Neuronal stem cell (in vitro differentiated cells): ENCODE measurements at regions not wholly inside any gene's neighbourhood (a gene's known extent, or its start where the extent isn't known, plus 50 kb on each side); places are given as distances from the start of the nearest gene placed in this dataset.

Experiments
- DNase-seq: peaks from one replicate; pipeline ENCODE4 v3.0.0-alpha.2; 2013; ENCODE audit warnings: low spot score
- H2AFZ ChIP-seq: one replicate; pipeline ENCODE4 v1.6.1; 2013; ENCODE audit warnings: mild to moderate bottlenecking, low read length, inconsistent platforms
- H2AK5ac ChIP-seq: 2 replicates; pipeline ENCODE4 v1.6.1; 2013; ENCODE audit warnings: low read depth, mild to moderate bottlenecking, inconsistent platforms, low read length, moderate library complexity, mixed read lengths
- H2BK120ac ChIP-seq: 2 replicates; pipeline ENCODE4 v1.6.1; 2013; ENCODE audit warnings: low read depth, mild to moderate bottlenecking, inconsistent platforms, low read length, moderate library complexity, mixed read lengths
- H2BK12ac ChIP-seq: one replicate; pipeline ENCODE4 v1.6.1; 2013; ENCODE audit warnings: low read length, inconsistent platforms
- H2BK15ac ChIP-seq: 2 replicates; pipeline ENCODE4 v1.6.1; 2013; ENCODE audit warnings: mild to moderate bottlenecking, low read length, inconsistent platforms, mixed read lengths
- H2BK5ac ChIP-seq: one replicate; pipeline ENCODE4 v1.6.1; 2013; ENCODE audit warnings: inconsistent platforms, mild to moderate bottlenecking, low read length, moderate library complexity
- H3K14ac ChIP-seq: one replicate; pipeline ENCODE4 v1.6.1; 2013; ENCODE audit warnings: low read length, inconsistent platforms
- H3K18ac ChIP-seq: 2 replicates; pipeline ENCODE4 v1.6.1; 2013; ENCODE audit warnings: low read length, inconsistent platforms
- H3K23ac ChIP-seq: 2 replicates; pipeline ENCODE4 v1.6.1; 2013; ENCODE audit warnings: low read depth, mild to moderate bottlenecking, mixed read lengths, low read length, inconsistent platforms; ENCODE audit not compliant: poor library complexity
- H3K27ac ChIP-seq: replicated peaks from 3 replicates; pipeline ENCODE4 v1.5.1; 2013; ENCODE audit warnings: low read length, inconsistent platforms
- H3K27me3 ChIP-seq, 3 experiments: 2 replicates each; pipeline ENCODE4 v1.6.1; 2013; ENCODE audit warnings: low read length in 3 of 3, mild to moderate bottlenecking in 2 of 3, inconsistent platforms in 1 of 3, low read depth in 1 of 3, mixed read lengths in 1 of 3, moderate library complexity in 1 of 3; ENCODE audit not compliant: control insufficient read depth in 3 of 3, insufficient read depth in 3 of 3
- H3K36me3 ChIP-seq, 2 donors: replicated peaks in 1 of 2; 2 replicates each; pipeline ENCODE4 v1.6.1; 2013; ENCODE audit warnings: low read length in 2 of 2; ENCODE audit not compliant: control insufficient read depth in 2 of 2, insufficient read depth in 2 of 2
- H3K4ac ChIP-seq: 2 replicates; pipeline ENCODE4 v1.6.1; 2013; ENCODE audit warnings: inconsistent platforms, mild to moderate bottlenecking, low read length, moderate library complexity
- H3K4me1 ChIP-seq, 2 donors: 1 replicate in 1 of 2; 2 replicates in 1 of 2; pipeline ENCODE4 v1.6.1; 2013; ENCODE audit warnings: low read length in 2 of 2, low read depth in 1 of 2; ENCODE audit not compliant: control insufficient read depth in 2 of 2, insufficient read depth in 1 of 2
- H3K4me2 ChIP-seq: one replicate; pipeline ENCODE4 v1.6.1; 2013; ENCODE audit warnings: mild to moderate bottlenecking, low read length, inconsistent platforms; ENCODE audit not compliant: insufficient read depth, poor library complexity, severe bottlenecking
- H3K4me3 ChIP-seq, 2 donors: 2 replicates each; pipeline ENCODE4 v1.5.1; 2013; ENCODE audit warnings: low read length in 2 of 2, mild to moderate bottlenecking in 2 of 2, inconsistent platforms in 1 of 2, moderate library complexity in 1 of 2
- H3K79me1 ChIP-seq: one replicate; pipeline ENCODE4 v1.6.1; 2013; ENCODE audit warnings: low read depth, mild to moderate bottlenecking, inconsistent platforms, low read length, moderate library complexity
- H3K9ac ChIP-seq: one replicate; pipeline ENCODE4 v1.6.1; 2013; ENCODE audit warnings: mild to moderate bottlenecking, low read depth, low read length, inconsistent platforms; ENCODE audit not compliant: poor library complexity
- H3K9me3 ChIP-seq, 2 donors: replicated peaks in 1 of 2; 2 replicates each; pipeline versions ENCODE3 to v1.6.1; 2013; ENCODE audit warnings: low read length in 2 of 2, mild to moderate bottlenecking in 2 of 2, inconsistent platforms in 1 of 2, low read depth in 1 of 2, mixed read lengths in 1 of 2, moderate library complexity in 1 of 2; ENCODE audit not compliant: control insufficient read depth in 2 of 2, insufficient read depth in 1 of 2
- H4K8ac ChIP-seq: one replicate; pipeline ENCODE4 v1.6.1; 2013; ENCODE audit warnings: low read depth, mild to moderate bottlenecking, inconsistent platforms, low read length, moderate library complexity
- H4K91ac ChIP-seq: one replicate; pipeline ENCODE4 v1.6.1; 2013; ENCODE audit warnings: low read length, low read depth, mild to moderate bottlenecking, inconsistent platforms; ENCODE audit not compliant: poor library complexity
- WGBS, 2 donors: extraction: QIAGEN DNeasy Blood & Tissue Kit; methylation state at CpG; one replicate each; pipeline ENCODE4 v1.1.7; 2013; ENCODE audit warnings: missing lambda C conversion rate in 2 of 2, mixed read lengths in 1 of 2; ENCODE audit not compliant: insufficient read length in 2 of 2, insufficient replicate concordance in 1 of 2; ENCODE audit errors: extremely low coverage in 2 of 2; 5-methylcytosine and 5-hydroxymethylcytosine counted together

- Histone ChIP-seq H3K4me2 (no peak overlapping the region), H2AFZ (no peak overlapping the region), H3K79me1 (no peaks in the 10 kb centered on the region), H2BK15ac (peak overlapping the region; percentile 73), H3K9me3 (no peaks in the 10 kb centered on the region), H4K91ac (no peak overlapping the region), H3K23ac (no peak overlapping the region), H3K14ac (no peak overlapping the region), H3K4ac (no peak overlapping the region), H4K8ac (no peak overlapping the region), H3K4me1 (peaks cover 21 to 22% of the 10 kb centered on the region in 2 donors), H3K9ac (no peak overlapping the region), H2BK12ac (no peak overlapping the region), H3K36me3 (no peaks in the 10 kb centered on the region), H2BK120ac (no peak overlapping the region), H3K4me3 (no peak overlapping the region), H2AK5ac (peak overlapping the region; percentile 69), H3K18ac (peak overlapping the region; percentile 60), H3K27ac (no peak overlapping the region), H2BK5ac (no peak overlapping the region), H3K27me3 (no peaks in the 10 kb centered on the region)
- WGBS, 2 donors: no CpG with 5 or more reads among the region's 8 CpGs
- no peak for DNase-seq
These were observed 117.8 kb downstream of the ACKR3 start for GRCh38 chr2:236687296-236687965.

- H3K18ac ChIP-seq: peak overlapping the region; percentile 21
- WGBS, 2 donors: no CpG with 5 or more reads among the region's 6 CpGs
- H3K36me3 ChIP-seq: no peaks in the 10 kb centered on the region
- H3K14ac ChIP-seq: no peak overlapping the region
- H3K4me1 ChIP-seq: peaks cover 21 to 22% of the 10 kb centered on the region in 2 donors
- H2AFZ ChIP-seq: peak overlapping the region; percentile 80
- H3K4ac ChIP-seq: peak overlapping the region; percentile 13
- no peak overlapping the region for H3K4me2 ChIP-seq
- no peaks in the 10 kb centered on the region for H3K9me3 ChIP-seq
- H2AK5ac ChIP-seq: peak overlapping the region; percentile 57
- no peak overlapping the region for H4K8ac ChIP-seq
- no peak overlapping the region for H3K4me3 ChIP-seq
- H3K9ac ChIP-seq: no peak overlapping the region
- no peak overlapping the region for H3K23ac ChIP-seq
- no peaks in the 10 kb centered on the region for H3K79me1 ChIP-seq
- no peak overlapping the region for H2BK5ac ChIP-seq
- no peak for DNase-seq
- H3K27ac ChIP-seq: peak overlapping the region; percentile 17
- no peaks in the 10 kb centered on the region for H3K27me3 ChIP-seq
- H4K91ac ChIP-seq: no peak overlapping the region
- peak overlapping the region; percentile 33 for H2BK15ac ChIP-seq
- no peak overlapping the region for H2BK120ac ChIP-seq
- no peak overlapping the region for H2BK12ac ChIP-seq
These were observed 118.5 kb downstream of the ACKR3 start for GRCh38 chr2:236688157-236688556.

- no CpG with 5 or more reads among the region's 23 CpGs for WGBS, 2 donors
These were observed 119.2 kb downstream of the ACKR3 start for GRCh38 chr2:236688563-236689392.

GRCh38 chr2:236689393-236689700, 119.7 kb downstream of the ACKR3 start:
- no peak overlapping the region for H2BK12ac ChIP-seq
- no peak overlapping the region for H3K18ac ChIP-seq
- H2AK5ac ChIP-seq: no peak overlapping the region
- H3K79me1 ChIP-seq: no peaks in the 10 kb centered on the region
- no peak overlapping the region for H3K4me3 ChIP-seq
- no peaks in the 10 kb centered on the region for H3K36me3 ChIP-seq
- DNase-seq: no peak
- H4K8ac ChIP-seq: no peak overlapping the region
- no peak overlapping the region for H2BK5ac ChIP-seq
- no peaks in the 10 kb centered on the region for H3K9me3 ChIP-seq
- no peak overlapping the region for H3K14ac ChIP-seq
- no peak overlapping the region for H3K4ac ChIP-seq
- H2AFZ ChIP-seq: no peak overlapping the region
- no peak overlapping the region for H3K23ac ChIP-seq
- no peak overlapping the region for H4K91ac ChIP-seq
- H3K9ac ChIP-seq: no peak overlapping the region
- H3K4me1 ChIP-seq: peaks cover 30 to 32% of the 10 kb centered on the region in 2 donors
- WGBS, 2 donors: no CpG with 5 or more reads among the region's 1 CpG
- no peak overlapping the region for H2BK15ac ChIP-seq
- H2BK120ac ChIP-seq: no peak overlapping the region
- no peak overlapping the region for H3K4me2 ChIP-seq
- H3K27ac ChIP-seq: no peak overlapping the region
- H3K27me3 ChIP-seq: no peaks in the 10 kb centered on the region

More at GRCh38 chr2:236688563-236689392, 119.2 kb downstream of the ACKR3 start:
- Histone ChIP-seq H2BK120ac (no peak overlapping the region), H2AFZ (peak overlapping the region; percentile 80), H2BK12ac (no peak overlapping the region), H3K9me3 (no peaks in the 10 kb centered on the region), H4K8ac (no peak overlapping the region), H2AK5ac (no peak overlapping the region), H3K4me3 (no peak overlapping the region), H4K91ac (peak overlapping the region; percentile 19), H3K4ac (no peak overlapping the region), H2BK15ac (peak overlapping the region; percentile 33), H3K4me2 (no peak overlapping the region), H3K79me1 (no peaks in the 10 kb centered on the region), H3K4me1 (peaks cover 25 to 27% of the 10 kb centered on the region in 2 donors), H2BK5ac (no peak overlapping the region), H3K14ac (no peak overlapping the region), H3K27me3 (no peaks in the 10 kb centered on the region), H3K27ac (peak overlapping the region; percentile 17), H3K36me3 (no peaks in the 10 kb centered on the region), H3K23ac (no peak overlapping the region), H3K18ac (no peak overlapping the region), H3K9ac (no peak overlapping the region)
- DNase-seq: no peak
